ENCODE measurements at regions not wholly inside any gene's neighbourhood (a gene's known extent, or its start where the extent isn't known, plus 50 kb on each side); places are given as distances from the start of the nearest gene placed in this dataset.

DNA sequence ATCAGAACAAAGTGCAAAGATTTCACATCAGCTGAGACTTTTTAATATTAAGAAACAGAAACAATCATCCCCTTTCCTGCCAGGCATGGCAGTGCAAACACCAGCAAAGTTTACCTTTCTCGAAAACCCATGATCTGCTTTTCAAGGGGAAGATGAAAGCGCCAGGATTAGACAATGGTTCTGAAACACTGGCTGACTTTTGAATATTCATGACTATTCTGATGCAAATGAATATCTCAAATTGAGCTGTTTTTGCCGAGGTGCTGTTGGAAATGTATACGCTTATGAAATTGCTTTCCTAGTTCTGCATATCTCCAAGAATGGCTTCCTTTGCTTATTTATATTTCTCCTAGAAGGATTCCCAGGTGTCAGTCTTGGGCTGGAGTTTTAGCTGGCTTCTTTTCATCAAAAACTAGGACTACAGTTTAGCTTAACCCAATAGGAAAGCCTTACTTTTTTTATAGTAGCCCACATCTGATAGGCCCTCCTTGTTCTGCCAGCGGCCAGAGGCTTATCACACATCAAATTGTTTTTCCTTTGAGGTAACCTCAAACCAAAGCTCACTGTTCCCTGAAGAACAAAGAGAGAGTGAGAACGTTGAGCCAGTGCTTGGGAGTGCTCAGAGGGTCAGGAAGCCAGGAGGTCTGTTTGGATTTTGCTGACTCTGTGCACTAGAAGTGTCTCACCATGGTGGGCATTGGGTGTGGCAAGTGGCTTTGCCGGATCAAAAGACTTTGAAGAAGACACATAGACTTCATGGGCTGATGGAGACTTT lies 74.0 kb upstream of the PLCL2 start:
- DNase-seq (ENCODE audit: low read depth): no peak
- TF ChIP-seq, protein P1, sequence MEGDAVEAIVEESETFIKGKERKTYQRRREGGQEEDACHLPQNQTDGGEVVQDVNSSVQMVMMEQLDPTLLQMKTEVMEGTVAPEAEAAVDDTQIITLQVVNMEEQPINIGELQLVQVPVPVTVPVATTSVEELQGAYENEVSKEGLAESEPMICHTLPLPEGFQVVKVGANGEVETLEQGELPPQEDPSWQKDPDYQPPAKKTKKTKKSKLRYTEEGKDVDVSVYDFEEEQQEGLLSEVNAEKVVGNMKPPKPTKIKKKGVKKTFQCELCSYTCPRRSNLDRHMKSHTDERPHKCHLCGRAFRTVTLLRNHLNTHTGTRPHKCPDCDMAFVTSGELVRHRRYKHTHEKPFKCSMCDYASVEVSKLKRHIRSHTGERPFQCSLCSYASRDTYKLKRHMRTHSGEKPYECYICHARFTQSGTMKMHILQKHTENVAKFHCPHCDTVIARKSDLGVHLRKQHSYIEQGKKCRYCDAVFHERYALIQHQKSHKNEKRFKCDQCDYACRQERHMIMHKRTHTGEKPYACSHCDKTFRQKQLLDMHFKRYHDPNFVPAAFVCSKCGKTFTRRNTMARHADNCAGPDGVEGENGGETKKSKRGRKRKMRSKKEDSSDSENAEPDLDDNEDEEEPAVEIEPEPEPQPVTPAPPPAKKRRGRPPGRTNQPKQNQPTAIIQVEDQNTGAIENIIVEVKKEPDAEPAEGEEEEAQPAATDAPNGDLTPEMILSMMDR (IDR thresholded peaks at IDR 0.05; ENCODE audit: insufficient read depth, low read length): no peak
- H3K4me3 ChIP-seq (ENCODE audit: low read depth, low read length): no peak overlapping the region

DNA sequence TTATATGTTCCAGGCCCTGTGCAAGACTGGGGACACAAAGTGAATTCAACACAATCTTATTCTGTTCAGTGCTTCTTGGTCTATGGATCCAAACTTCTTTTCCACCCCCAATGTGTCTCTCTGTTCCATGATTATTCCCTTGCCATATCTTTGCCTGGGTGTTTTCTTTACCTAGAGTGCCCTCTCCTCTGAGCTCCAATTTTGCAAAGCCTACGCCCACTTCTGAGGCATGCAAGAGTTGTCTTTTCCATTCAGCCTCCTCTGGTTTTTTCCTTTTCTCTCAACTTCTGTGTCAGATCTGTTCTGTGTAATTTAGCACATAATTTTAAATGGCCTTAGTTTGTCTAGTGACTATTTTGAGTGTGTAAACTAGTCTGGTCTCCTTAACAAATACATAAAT lies 72.8 kb upstream of the PLCL2 start:
- TF ChIP-seq, protein P1 (IDR thresholded peaks at IDR 0.05; ENCODE audit: insufficient read depth, low read length): no peak
- DNase-seq (ENCODE audit: low read depth): no peak
- no peak overlapping the region for H3K4me3 ChIP-seq (ENCODE audit: low read depth, low read length)

DNA sequence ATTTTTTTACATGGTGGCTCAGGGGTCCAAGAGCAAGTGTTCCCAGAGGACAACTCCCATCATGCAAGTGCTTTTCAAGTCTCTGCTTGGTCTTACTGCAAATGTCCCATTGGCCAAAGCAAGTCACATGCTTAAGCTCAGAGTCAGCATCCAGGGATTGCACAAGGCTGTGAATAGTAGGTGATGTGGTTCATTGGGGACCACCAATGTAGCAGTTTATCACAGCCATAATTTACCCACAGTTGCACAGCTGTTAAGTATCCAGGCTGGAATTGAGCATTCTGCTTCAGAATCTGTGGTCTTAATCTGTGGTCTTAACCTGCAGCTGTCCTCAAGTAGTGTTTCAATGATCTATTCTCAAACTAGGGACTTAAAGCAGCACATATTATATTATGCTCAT lies 71.4 kb upstream of the PLCL2 start:
- no peak for DNase-seq (ENCODE audit: low read depth)
- TF ChIP-seq, protein P1 (IDR thresholded peaks at IDR 0.05; ENCODE audit: insufficient read depth, low read length): no peak

DNA sequence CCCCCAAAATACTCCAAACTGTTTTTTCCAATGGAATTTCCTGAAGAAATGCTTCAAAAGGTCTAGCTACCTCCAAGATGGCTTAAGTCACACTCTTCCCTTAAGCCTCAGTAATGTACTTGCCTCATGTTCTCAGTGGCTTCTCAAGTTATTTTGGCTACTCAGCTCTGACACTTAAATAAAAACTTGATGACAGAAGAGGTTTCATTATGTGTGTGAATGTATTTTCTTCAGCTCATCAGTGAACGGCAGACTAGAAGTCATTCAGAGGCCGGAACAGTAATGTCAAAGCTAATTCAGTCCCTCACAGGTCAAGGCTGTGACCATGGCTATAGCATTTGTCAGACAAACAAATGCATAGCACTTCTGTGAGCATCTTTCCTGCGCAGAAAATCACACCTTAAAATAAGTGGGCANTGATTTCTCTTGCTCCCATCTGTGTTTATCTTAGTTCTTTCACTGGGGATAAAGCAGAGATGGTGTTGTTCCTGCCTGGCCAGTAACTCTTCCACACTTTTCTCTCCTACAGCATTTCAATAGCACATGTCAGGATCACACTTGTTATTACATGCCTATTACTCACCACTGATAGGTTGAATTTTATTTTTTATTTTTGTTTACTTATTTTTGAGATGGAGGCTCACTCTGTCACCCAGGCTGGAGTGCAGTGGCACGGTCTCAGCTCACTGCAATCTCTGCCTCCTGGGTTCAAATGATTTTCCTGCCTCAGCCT lies 68.5 kb upstream of the PLCL2 start:
- DNase-seq (ENCODE audit: low read depth): no peak
- TF ChIP-seq, protein P1 (IDR thresholded peaks at IDR 0.05; ENCODE audit: insufficient read depth, low read length): no peak
- H3K4me3 ChIP-seq (ENCODE audit: low read depth, low read length): no peak overlapping the region

More for the DNA sequence above, 71.4 kb upstream of the PLCL2 start:
- H3K4me3 ChIP-seq (ENCODE audit: low read depth, low read length): no peak overlapping the region

DNA sequence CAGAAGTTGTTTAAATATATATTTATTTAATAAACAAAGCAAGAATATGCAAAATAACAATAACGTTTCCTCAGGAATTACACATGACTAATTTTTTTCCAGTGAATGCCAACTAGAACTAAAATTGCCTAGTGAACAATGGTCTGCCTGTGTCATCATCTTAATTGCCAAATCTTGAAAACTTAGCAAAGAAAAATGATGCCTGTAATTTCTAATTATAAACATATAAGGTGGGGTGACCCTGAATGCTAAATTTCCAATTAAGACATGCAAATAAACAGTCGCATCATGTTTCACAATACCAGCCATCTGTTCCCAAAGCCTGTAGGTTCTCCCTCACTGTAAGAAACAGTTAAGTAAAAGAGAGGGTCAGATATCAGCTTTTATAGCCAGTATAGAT lies 67.6 kb upstream of the PLCL2 start:
- H3K4me3 ChIP-seq (ENCODE audit: low read depth, low read length): no peak overlapping the region
- TF ChIP-seq, protein P1 (IDR thresholded peaks at IDR 0.05; ENCODE audit: insufficient read depth, low read length): no peak
- no peak for DNase-seq (ENCODE audit: low read depth)

DNA sequence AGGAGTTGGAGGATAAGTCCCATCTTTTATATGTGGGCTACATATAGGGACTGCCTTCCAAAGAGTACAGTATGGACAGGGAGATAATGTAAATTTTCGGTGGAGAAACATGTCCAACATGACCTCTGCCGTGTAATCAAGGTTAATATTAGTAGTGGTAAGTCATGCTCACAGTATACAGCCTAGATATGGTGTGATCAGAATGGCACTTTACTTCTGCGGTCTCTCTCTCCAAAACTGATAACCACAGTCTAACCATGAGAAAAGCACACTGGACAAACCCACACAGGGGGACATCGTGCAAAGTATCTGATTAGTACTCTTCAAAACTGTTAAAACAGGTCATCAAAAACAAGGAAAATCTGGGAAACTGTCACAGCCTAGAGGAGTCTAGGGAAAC lies 66.6 kb upstream of the PLCL2 start:
- TF ChIP-seq, protein P1 (IDR thresholded peaks at IDR 0.05; ENCODE audit: insufficient read depth, low read length): no peak
- no peak overlapping the region for H3K4me3 ChIP-seq (ENCODE audit: low read depth, low read length)
- DNase-seq (ENCODE audit: low read depth): no peak

Measured in fibroblast of the aortic adventitia (primary cell).